Calu3 (cell line): ENCODE measurements at regions not wholly inside any gene's neighbourhood (a gene's known extent, or its start where the extent isn't known, plus 50 kb on each side); places are given as distances from the start of the nearest gene placed in this dataset.
"Not testable (repeated sequence)": the region's sequence is repeated elsewhere in the genome, so short reads cannot be mapped to it uniquely, and the experiment has no call there.

ENCODE experiments used
- BruUV-seq: library from RNA; stranded (reverse); fragments of 400-500 nt; replicated peaks from 2 replicates; lab custom pipeline; 2021; lab: Mats Ljungman, UMichigan
- CTCF ChIA-PET: fragments of 300-600 bp; sonication (Branson Sonifier 250); formaldehyde crosslinking; loops from one replicate; lab custom pipeline; 2022; ENCODE audit warnings: antibody characterized with exemption; lab: Charles Lee
- DNase-seq: peaks from one replicate; pipeline ENCODE4 v3.0.0; 2022
- H3K27ac Mint-ChIP-seq: one replicate; pipeline ENCODE4 v1.8.0; 2022; ENCODE audit warnings: mixed read lengths; ENCODE audit not compliant: unreplicated experiment
- H3K27me3 Mint-ChIP-seq: one replicate; pipeline ENCODE4 v1.8.0; 2022; ENCODE audit warnings: mixed read lengths; ENCODE audit not compliant: unreplicated experiment
- H3K36me3 Mint-ChIP-seq: one replicate; pipeline ENCODE4 v1.8.0; 2022; ENCODE audit warnings: mild to moderate bottlenecking, moderate library complexity, mixed read lengths; ENCODE audit not compliant: insufficient read depth, unreplicated experiment
- H3K4me1 Mint-ChIP-seq: one replicate; pipeline ENCODE4 v1.8.0; 2022; ENCODE audit warnings: mild to moderate bottlenecking, low read depth, mixed read lengths; ENCODE audit not compliant: unreplicated experiment
- H3K4me3 Mint-ChIP-seq: one replicate; pipeline ENCODE4 v1.8.0; 2022; ENCODE audit warnings: mild to moderate bottlenecking, low read depth, moderate library complexity, mixed read lengths; ENCODE audit not compliant: unreplicated experiment
- H3K9me3 Mint-ChIP-seq: one replicate; pipeline ENCODE4 v1.8.0; 2022; ENCODE audit warnings: low read depth, mixed read lengths; ENCODE audit not compliant: unreplicated experiment
- CTCF ChIP-seq: fragments of 200-600 bp; IDR thresholded peaks from one replicate; pipeline ENCODE4 v1.8.0; 2022; ENCODE audit warnings: antibody characterized with exemption; ENCODE audit not compliant: unreplicated experiment
- intact Hi-C: fragments of 100-400 bp; cut with micrococcal nuclease; formaldehyde crosslinking; loops from one replicate; pipeline ENCODE4 v1.10.0; 2022; ENCODE audit not compliant: unreplicated experiment

- TF ChIP-seq CTCF: no peak
- Mint-ChIP-seq H3K4me3 (no peak overlapping the region), H3K27me3 (no peaks in the 10 kb centered on the region), H3K4me1 (no peaks in the 10 kb centered on the region), H3K27ac (no peak overlapping the region), H3K9me3 (no peaks in the 10 kb centered on the region), H3K36me3 (no peaks in the 10 kb centered on the region)
- intact Hi-C loops: no loop called here
- DNase-seq: no peak
- BruUV-seq: no TSS peak
- CTCF ChIA-PET: no interaction called here
Measured at GRCh38 chr3:36175916-36176461, 204.3 kb upstream of the STAC start.

- Mint-ChIP-seq H3K4me3 (no peak overlapping the region), H3K27ac (no peak overlapping the region), H3K9me3 (no peaks in the 10 kb centered on the region), H3K4me1 (no peaks in the 10 kb centered on the region), H3K36me3 (no peaks in the 10 kb centered on the region), H3K27me3 (no peaks in the 10 kb centered on the region)
- no peak for TF ChIP-seq CTCF
- intact Hi-C loops: no loop called here
- BruUV-seq: no TSS peak
- no peak for DNase-seq
- CTCF ChIA-PET: no interaction called here
Measured at GRCh38 chr3:36178018-36178417, 202.3 kb upstream of the STAC start.

- H3K9me3 Mint-ChIP-seq: no peaks in the 10 kb centered on the region
- H3K27me3 Mint-ChIP-seq: no peaks in the 10 kb centered on the region
- no TSS peak for BruUV-seq
- CTCF ChIA-PET: no interaction called here
- H3K36me3 Mint-ChIP-seq: no peaks in the 10 kb centered on the region
- no peak for TF ChIP-seq CTCF
- H3K4me3 Mint-ChIP-seq: no peak overlapping the region
- DNase-seq: no peak
- H3K27ac Mint-ChIP-seq: no peak overlapping the region
- intact Hi-C loops: no loop called here
- no peaks in the 10 kb centered on the region for H3K4me1 Mint-ChIP-seq
Measured at GRCh38 chr3:36182024-36182423, 198.3 kb upstream of the STAC start.

GRCh38 chr3:36187197-36187596, 193.1 kb upstream of the STAC start:
- CTCF ChIA-PET, H3K27ac Mint-ChIP-seq, DNase-seq, H3K4me1 Mint-ChIP-seq, BruUV-seq, H3K9me3 Mint-ChIP-seq, H3K4me3 Mint-ChIP-seq, intact Hi-C loops, H3K36me3 Mint-ChIP-seq, H3K27me3 Mint-ChIP-seq: not testable (repeated sequence)

- TF ChIP-seq CTCF: no peak
- CTCF ChIA-PET: no interaction called here
- no peak for DNase-seq
- Mint-ChIP-seq H3K27me3 (no peaks in the 10 kb centered on the region), H3K36me3 (no peaks in the 10 kb centered on the region), H3K9me3 (peaks cover 3% of the 10 kb centered on the region), H3K4me3 (no peak overlapping the region), H3K27ac (no peak overlapping the region), H3K4me1 (no peaks in the 10 kb centered on the region)
- intact Hi-C loops: no loop called here
- BruUV-seq: no TSS peak
Measured at GRCh38 chr3:36192901-36193300, 187.4 kb upstream of the STAC start.
